ENCODE measurements at regions not wholly inside any gene's neighbourhood (a gene's known extent, or its start where the extent isn't known, plus 50 kb on each side); places are given as distances from the start of the nearest gene placed in this dataset.

- no peak for DNase-seq
Observed at GRCh38 chr5:168056499-168057182, 234.8 kb upstream of the WWC1 start.

GRCh38 chr5:168057905-168058304, 233.5 kb upstream of the WWC1 start:
- DNase-seq: no peak

GRCh38 chr5:168059131-168059530, 232.3 kb upstream of the WWC1 start:
- DNase-seq: no peak

GRCh38 chr5:168062239-168062638, 229.2 kb upstream of the WWC1 start:
- DNase-seq: no peak

- no peak for DNase-seq
Observed at GRCh38 chr5:168064457-168064856, 227.0 kb upstream of the WWC1 start.

- no peak for DNase-seq
Observed at GRCh38 chr5:168064933-168065622, 226.4 kb upstream of the WWC1 start.

GRCh38 chr5:168066536-168067208, 224.8 kb upstream of the WWC1 start:
- no peak for DNase-seq

GRCh38 chr5:168070761-168071160, 220.7 kb upstream of the WWC1 start:
- no peak for DNase-seq

GRCh38 chr5:168072665-168073064, 218.8 kb upstream of the WWC1 start:
- DNase-seq: no peak

GRCh38 chr5:168073311-168073710, 218.1 kb upstream of the WWC1 start:
- DNase-seq: no peak

- no peak for DNase-seq
Observed at GRCh38 chr5:168073991-168074800, 217.2 kb upstream of the WWC1 start.

- no peak for DNase-seq
Observed at GRCh38 chr5:168075387-168075786, 216.1 kb upstream of the WWC1 start.

- peak in 1 of 14 donors; percentile 2 for DNase-seq
Observed at GRCh38 chr5:168076561-168076991, 214.9 kb upstream of the WWC1 start.

GRCh38 chr5:168085261-168086031, 206.0 kb upstream of the WWC1 start:
- DNase-seq: no peak

GRCh38 chr5:168086104-168086610, 205.3 kb upstream of the WWC1 start:
- no peak for DNase-seq

- peak in 1 of 14 donors; percentile 20 for DNase-seq
Observed at GRCh38 chr5:168086746-168087145, 204.7 kb upstream of the WWC1 start.

- no peak for DNase-seq
Observed at GRCh38 chr5:168088410-168089173, 202.9 kb upstream of the WWC1 start.

- DNase-seq: no peak
Observed at GRCh38 chr5:168089201-168089887, 202.1 kb upstream of the WWC1 start.

GRCh38 chr5:168092209-168093185, 198.9 kb upstream of the WWC1 start:
- no peak for DNase-seq
